ENCODE measurements at regions not wholly inside any gene's neighbourhood (a gene's known extent, or its start where the extent isn't known, plus 50 kb on each side); places are given as distances from the start of the nearest gene placed in this dataset.
"Not testable (repeated sequence)": the region's sequence is repeated elsewhere in the genome, so short reads cannot be mapped to it uniquely, and the experiment has no call there.

DNA sequence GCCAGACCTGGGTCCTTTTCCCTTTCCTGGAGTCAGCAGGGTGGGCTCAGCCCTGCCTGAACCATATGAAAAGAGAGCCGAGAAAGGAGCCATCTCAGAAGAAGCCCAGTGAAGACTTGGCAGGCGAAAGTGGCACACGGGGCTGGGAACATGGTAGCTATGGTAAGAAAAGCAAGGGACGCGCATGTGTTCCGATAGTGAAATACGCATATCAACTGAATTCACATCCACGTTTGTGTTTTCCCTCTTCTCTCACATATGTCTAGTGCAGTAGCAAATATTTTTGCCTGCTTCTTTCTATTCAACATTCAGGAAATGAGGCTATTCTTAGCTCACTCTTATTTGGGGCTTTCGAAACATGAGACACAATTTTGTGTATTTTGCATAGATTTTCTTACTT is 54.1 kb upstream of the PEG3 start:
- FAIRE-seq (no peak), DNase-seq (ENCODE audit: low spot score) (no peak)

DNA sequence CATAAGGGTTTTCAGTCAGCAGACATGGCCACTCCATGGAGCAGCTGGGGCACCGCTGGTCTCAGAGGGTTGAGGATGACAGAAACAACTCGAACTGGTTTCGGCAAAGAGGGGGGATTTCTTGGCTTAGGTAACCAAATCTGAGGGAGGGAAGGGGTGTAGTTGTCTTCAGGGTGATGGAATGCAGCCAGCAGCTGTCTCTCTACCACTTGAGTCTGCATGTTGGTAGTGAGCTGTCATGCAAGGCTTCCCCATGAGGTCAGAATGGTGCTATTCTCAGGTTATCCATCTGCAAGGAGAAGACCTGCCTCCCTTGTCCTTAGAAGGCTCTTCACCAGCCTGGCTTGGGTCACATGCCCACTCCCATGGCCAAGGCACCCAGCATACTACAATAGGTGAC is 55.6 kb upstream of the PEG3 start:
- FAIRE-seq (no peak), DNase-seq (ENCODE audit: low spot score) (no peak)

DNA sequence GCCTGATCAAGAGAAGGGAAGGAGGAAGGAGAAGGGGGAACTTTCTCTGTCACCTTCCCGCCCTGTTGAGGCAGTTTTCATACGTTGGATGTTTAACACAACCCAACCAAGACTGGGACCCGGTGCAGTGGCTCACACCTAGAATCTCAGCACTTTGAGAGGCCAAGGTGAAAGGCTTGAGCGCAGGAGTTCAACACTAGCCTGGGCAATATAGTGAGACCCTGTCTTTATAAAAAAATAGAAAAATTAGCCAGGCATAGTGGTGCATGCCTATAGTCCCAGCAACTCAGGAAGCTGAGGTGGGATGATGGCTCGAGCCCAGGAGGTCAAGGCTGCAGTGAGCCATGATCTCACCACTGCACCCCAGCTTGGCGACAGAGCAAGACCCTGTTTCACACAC is 59.4 kb upstream of the PEG3 start:
- no peak for DNase-seq (ENCODE audit: low spot score)
- no peak for FAIRE-seq

DNA sequence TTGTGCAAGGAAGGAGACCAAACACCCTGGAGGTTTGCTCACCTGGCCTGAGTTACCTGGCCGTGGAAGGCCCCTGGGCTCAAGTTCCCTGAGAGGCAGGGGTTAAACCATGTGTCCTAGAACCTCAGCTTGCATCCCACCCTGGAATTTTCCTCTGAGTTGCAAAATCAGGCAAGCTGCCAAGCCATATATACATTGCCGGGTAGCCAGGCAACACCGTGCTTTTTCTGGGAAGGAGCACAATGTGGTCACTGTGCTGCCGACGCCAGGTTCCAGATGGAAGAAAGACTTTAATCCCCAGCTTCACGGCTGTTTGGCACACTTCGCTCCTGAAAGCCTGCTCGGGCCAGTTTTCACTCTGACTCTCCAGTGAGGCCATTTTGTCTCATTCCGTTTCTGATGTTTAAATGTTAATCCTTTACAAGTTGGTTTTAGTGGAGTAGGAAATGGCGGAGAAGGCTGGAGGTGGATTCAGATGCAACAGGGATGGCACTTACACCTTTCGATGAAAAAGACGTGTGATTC is 60.1 kb upstream of the PEG3 start:
- peak; percentile 30 for DNase-seq (ENCODE audit: low spot score)
- FAIRE-seq = no peak

DNA sequence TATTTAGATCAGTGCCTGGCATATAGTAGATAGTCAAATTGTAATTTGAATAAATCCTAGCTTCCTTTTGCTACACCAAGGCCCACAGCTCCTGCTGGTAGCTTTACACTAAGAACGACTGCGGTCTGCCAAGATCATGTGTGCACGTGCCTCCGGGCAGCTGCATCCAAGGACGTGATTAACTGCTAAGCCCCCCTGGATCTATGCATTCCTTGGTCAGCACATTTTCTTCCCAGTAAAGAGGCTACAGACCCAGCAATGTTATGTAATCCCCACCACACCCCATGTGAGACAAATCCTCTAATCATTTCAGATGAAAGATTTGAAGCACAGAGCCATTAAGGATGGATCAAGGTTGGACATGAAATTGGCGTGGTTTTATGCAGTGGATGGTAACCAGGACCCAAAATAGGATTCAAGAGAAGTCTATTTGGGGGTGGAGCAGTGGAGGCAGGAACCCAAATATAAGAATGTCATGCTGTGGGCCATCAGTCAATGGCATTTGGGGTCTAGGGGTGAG is 65.2 kb upstream of the PEG3 start:
- FAIRE-seq (no peak), DNase-seq (ENCODE audit: low spot score) (no peak)

GRCh38 chr19:56912401-56913112 is 72.0 kb upstream of the PEG3 start:
- no peak for FAIRE-seq
- DNase-seq (ENCODE audit: low spot score) = no peak

DNA sequence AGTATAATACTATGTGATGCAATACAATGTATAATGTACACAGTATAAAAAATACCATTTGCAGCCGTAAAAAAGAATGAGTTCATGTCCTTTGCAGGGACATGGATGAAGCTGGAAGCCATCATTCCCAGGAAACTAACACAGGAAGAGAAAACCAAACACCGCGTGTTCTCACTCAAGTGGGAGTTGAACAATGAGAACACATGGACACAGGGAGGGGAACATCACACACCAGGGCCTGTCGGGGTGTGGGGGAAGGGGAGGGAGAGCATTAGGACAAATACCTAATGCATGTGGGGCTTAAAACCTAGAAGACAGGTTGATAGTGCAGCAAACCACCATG is 72.6 kb upstream of the PEG3 start:
- not testable (repeated sequence) for FAIRE-seq; DNase-seq (ENCODE audit: low spot score)

DNA sequence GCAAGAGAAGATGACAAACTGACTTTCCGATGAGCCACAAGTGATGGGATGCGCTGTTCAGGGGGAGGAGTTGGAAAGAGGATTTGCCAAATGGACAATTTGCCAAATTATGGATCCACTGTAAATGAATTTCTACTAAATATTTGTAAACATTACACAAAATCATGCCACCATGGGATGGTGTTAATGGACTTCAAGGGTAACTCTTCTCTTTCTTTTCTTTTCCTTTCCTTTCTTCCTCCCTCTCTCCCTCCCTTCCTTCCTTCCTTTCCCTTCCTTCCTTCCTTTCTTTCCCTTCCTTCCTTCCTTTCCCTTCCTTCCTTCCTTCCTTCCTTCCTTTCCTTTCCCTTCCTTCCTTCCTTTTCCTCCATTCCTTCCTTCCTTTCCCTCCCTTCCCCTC is 76.0 kb upstream of the PEG3 start:
- DNase-seq (ENCODE audit: low spot score) (no peak), FAIRE-seq (no peak)

DNA sequence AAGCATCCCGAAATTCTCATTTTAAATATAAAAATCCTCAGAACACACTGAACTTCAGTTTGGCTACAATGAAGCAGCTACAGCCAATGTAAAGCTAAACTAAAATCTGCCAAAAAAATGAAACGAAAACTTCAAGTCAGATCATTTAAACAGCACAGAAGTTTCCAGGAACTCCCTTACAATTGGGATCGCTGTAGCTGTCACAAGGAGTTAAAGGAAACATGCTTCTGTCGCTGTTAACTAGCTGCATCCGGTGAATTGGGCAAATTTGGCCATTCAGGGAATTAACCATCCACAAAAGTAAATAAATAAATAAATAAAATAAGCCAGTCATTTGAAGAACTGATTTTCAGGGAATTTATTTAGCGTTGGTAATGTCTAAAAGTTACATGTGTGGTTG is 77.0 kb upstream of the PEG3 start:
- FAIRE-seq (no peak), DNase-seq (ENCODE audit: low spot score) (no peak)

GRCh38 chr19:56917998-56918397 is 77.5 kb upstream of the PEG3 start:
- peak; percentile 20 for DNase-seq (ENCODE audit: low spot score)
- no peak for FAIRE-seq

DNA sequence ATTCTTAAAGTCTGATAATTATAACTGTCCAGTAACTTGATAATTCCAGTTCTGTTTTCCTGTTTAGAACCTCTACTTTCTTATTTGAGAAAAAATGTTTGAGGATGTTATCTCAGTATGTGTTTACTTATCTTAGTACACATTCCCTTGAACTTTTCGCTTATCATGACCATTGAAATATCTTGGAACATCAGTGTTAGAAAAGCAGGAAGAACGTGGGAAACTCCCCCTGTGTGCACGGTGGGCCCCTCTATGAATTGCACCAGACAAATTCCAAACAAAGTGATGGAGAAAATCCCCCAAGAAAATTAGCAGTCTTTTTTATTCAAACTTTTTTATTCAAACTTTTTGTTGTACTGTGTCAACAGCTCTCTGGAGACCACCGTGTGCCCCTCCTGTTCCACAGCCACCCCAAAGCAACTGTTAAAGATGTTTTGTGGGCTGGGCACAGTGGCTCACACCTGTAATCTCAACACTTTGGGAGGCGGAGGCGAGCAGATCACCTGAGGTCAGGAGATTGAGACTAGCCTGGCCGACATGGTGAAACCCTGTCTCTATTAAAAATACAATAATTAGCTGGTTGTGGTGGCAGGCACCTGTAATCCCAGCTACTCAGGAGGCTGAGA is 78.3 kb upstream of the PEG3 start:
- no peak for FAIRE-seq
- DNase-seq (ENCODE audit: low spot score) = no peak

DNA sequence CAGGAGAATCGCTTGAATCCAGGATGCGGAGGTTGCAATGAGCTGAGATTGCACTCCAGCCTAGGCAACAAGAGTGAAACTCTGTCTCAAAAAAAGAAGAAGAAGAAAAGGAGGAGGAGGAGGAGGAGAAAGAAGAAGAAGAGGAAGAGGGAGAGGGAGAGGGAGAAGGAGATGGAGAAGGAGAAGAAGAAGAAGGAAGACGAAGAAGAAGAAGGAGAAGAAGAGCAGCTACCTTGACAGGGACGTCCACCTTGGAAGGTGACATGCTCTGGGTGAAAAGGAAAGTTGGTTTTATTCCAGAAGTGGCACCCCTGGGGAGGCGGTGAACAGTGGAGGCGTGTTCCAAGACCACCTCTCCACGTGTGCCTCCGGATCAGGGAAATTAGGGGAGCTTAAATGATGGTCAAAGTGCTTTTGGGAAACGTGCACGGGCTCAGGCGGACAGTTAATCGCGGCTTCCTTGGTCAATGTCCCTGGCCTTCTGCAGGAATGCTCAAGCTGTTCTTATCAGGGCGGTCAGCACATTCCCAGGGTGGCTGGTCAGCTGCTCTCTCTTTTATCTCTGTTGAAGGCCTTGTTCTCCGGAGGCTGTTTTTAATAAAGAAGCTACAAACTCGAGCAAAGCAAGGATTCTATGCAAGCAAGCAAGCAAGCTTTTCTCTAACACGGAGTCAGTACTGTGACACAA is 78.9 kb upstream of the PEG3 start:
- FAIRE-seq (no peak), DNase-seq (ENCODE audit: low spot score) (no peak)

- DNase-seq (ENCODE audit: low spot score); FAIRE-seq: not testable (repeated sequence)
These were observed 85.6 kb upstream of the PEG3 start for GRCh38 chr19:56926094-56926493.

DNA sequence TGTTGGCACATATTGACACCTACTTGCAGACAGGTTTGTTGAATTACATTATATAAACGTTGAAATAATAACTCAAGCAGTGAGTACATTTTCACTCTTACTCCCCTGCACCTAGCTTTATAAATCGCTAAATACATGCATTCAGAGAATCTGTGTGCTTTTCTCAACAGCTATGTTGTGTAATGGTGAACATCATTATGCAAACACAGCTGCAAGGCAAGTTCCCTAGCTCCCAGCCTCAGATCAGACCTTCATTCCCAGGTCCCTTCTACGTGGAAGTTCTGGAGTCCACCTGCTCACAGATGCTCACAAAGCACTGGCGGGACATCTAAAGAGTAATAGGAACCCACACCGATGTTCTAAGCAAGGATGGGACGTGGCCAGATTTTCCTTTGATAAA is 86.8 kb upstream of the PEG3 start:
- no peak for FAIRE-seq
- DNase-seq (ENCODE audit: low spot score) = no peak

- DNase-seq (ENCODE audit: low spot score) (peak; percentile 49), FAIRE-seq (no peak)
These were observed 87.3 kb upstream of the PEG3 start for GRCh38 chr19:56927791-56928207.

DNA sequence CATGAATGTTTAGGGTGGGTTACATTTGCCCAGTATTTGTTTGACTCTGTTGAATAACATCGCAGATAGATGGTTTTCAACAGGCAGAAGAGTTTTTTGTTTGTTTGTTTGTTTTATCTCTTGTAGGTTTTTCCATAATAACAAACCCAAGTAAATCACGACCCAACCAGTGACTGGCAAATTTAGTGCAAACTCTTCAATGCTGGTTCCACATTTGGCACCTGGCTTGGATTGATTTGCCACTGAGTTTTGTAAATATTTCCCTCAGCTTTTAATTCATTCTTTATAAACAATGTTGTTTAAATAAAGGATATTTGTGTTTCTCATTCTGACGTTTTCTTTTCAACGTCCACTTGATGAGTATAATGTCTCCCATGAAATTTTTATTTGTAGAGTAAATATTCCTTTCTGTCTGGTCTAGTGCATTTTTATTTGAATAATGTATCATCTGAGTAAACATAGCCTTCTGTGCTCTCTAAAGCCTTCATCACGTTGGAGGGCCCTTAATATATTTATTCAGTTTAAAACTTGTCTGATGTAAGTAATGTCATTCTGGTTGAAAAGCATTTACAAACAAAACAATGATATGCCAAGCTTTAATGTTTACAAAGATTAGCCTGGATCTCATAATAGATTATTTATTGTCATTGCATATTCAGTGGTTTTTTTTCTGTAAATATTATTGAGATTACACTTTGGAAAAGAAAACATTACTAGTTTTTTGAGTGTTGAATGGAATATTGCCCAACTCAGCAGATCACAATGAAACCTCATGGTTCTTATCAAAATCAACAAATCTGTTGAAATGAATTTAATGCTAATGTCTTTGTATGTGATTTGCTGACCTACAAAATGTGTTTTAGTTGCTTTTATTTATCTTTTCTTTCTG is 90.4 kb upstream of the PEG3 start:
- DNase-seq (ENCODE audit: low spot score) = no peak
- FAIRE-seq = no peak

- DNase-seq (ENCODE audit: low spot score) (no peak), FAIRE-seq (no peak)
These were observed 92.6 kb upstream of the PEG3 start for GRCh38 chr19:56933014-56933705.

- no peak for FAIRE-seq
- no peak for DNase-seq (ENCODE audit: low spot score)
These were observed 94.0 kb upstream of the PEG3 start for GRCh38 chr19:56934438-56935090.

- no peak for DNase-seq (ENCODE audit: low spot score)
- FAIRE-seq = no peak
These were observed 99.4 kb upstream of the PEG3 start for GRCh38 chr19:56939951-56940350.

DNA sequence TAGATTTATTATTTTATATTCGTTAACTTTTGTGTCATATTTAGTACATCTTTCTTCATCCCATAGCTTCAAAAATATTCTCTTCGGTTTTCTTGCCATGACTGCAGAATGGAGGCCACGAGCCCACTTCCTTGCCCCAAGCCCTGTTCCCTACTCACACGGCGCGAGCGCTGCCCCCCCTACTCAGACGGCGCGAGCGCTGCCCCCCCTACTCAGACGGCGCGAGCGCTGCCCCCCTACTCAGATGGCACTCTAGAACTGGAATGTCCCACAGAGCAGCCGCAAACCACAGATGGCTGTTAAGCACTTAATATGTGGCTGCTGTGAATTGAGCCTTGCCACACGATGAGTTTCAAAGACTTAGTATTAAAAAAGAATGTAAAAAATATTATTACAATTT is 102.2 kb upstream of the PEG3 start:
- peak; percentile 50 for DNase-seq (ENCODE audit: low spot score)
- FAIRE-seq = peak; percentile 98

Measured in urothelium cell line (cell line).